A673 (cell line): ENCODE measurements at regions not wholly inside any gene's neighbourhood (a gene's known extent, or its start where the extent isn't known, plus 50 kb on each side); places are given as distances from the start of the nearest gene placed in this dataset.

Experiments
- BruUV-seq: library from RNA; stranded (reverse); fragments of 400-500 nt; replicated peaks from 2 replicates; lab custom pipeline; 2021; lab: Mats Ljungman, UMichigan
- CTCF ChIA-PET: fragments of 300-600 bp; sonication (Branson Sonifier 250); formaldehyde crosslinking; loops from one replicate; lab custom pipeline; 2022; ENCODE audit warnings: antibody characterized with exemption; lab: Charles Lee
- POLR2A ChIA-PET: fragments of 300-600 bp; sonication (Branson Sonifier 250); formaldehyde crosslinking; loops from one replicate; lab custom pipeline; 2022; ENCODE audit warnings: antibody characterized with exemption; ENCODE audit not compliant: low non-redundant PET; lab: Charles Lee
- DNase-seq: peaks from one replicate; pipeline ENCODE4 v3.0.0-alpha.2; 2015; ENCODE audit warnings: low spot score
- H3K27ac ChIP-seq: fragments of 200-600 bp; sonication (generic); 2 replicates; pipeline ENCODE4 v1.5.1; 2016; ENCODE audit warnings: mixed run types, low read depth, mild to moderate bottlenecking, mixed read lengths, antibody characterized with exemption, low read length; ENCODE audit not compliant: poor library complexity, severe bottlenecking
- H3K27me3 ChIP-seq: fragments of 200-600 bp; sonication (generic); replicated peaks from 2 replicates; pipeline ENCODE4 v1.6.1; 2017; ENCODE audit warnings: mixed run types, low read depth, mild to moderate bottlenecking, mixed read lengths, antibody characterized with exemption, low read length; ENCODE audit not compliant: insufficient read depth, poor library complexity
- H3K36me3 ChIP-seq: fragments of 200-600 bp; sonication (generic); 2 replicates; pipeline ENCODE4 v1.6.1; 2016; ENCODE audit warnings: mixed run types, mild to moderate bottlenecking, mixed read lengths, antibody characterized with exemption, low read length; ENCODE audit not compliant: insufficient read depth, poor library complexity, severe bottlenecking
- H3K4me1 ChIP-seq: fragments of 200-600 bp; sonication (generic); 2 replicates; pipeline ENCODE4 v1.6.1; 2017; ENCODE audit warnings: mixed run types, mild to moderate bottlenecking, mixed read lengths, antibody characterized with exemption, low read length; ENCODE audit not compliant: insufficient read depth, poor library complexity, severe bottlenecking
- H3K4me3 ChIP-seq: fragments of 200-600 bp; sonication (generic); 2 replicates; pipeline ENCODE4 v1.5.1; 2016; ENCODE audit warnings: low read depth, mixed run types, mild to moderate bottlenecking, mixed read lengths, low read length; ENCODE audit not compliant: poor library complexity, severe bottlenecking
- H3K9me3 ChIP-seq: fragments of 200-600 bp; sonication (generic); 2 replicates; pipeline ENCODE4 v1.6.1; 2016; ENCODE audit warnings: mixed run types, low read depth, mild to moderate bottlenecking, mixed read lengths, antibody characterized with exemption, low read length; ENCODE audit not compliant: poor library complexity, severe bottlenecking
- EZH2 ChIP-seq: fragments of 200-600 bp; sonication (generic); IDR thresholded peaks from 2 replicates; pipeline ENCODE4 v1.6.1; 2017; ENCODE audit warnings: borderline replicate concordance, low read depth, mild to moderate bottlenecking, mixed read lengths, antibody characterized with exemption, low read length; ENCODE audit not compliant: poor library complexity, severe bottlenecking
- intact Hi-C: fragments of 100-400 bp; cut with micrococcal nuclease; formaldehyde crosslinking; loops from one replicate; pipeline ENCODE4 v1.10.0; 2022; ENCODE audit not compliant: unreplicated experiment
- TF ChIP-seq, protein P1 (sequence below): fragments of 300-800, 200-600 bp; sonication (generic); conservative IDR thresholded peaks from 2 replicates; pipeline ENCODE4 v1.5.1; 2017; ENCODE audit warnings: low read depth, mild to moderate bottlenecking, antibody characterized with exemption, low read length, moderate library complexity, mixed read lengths

DNA sequence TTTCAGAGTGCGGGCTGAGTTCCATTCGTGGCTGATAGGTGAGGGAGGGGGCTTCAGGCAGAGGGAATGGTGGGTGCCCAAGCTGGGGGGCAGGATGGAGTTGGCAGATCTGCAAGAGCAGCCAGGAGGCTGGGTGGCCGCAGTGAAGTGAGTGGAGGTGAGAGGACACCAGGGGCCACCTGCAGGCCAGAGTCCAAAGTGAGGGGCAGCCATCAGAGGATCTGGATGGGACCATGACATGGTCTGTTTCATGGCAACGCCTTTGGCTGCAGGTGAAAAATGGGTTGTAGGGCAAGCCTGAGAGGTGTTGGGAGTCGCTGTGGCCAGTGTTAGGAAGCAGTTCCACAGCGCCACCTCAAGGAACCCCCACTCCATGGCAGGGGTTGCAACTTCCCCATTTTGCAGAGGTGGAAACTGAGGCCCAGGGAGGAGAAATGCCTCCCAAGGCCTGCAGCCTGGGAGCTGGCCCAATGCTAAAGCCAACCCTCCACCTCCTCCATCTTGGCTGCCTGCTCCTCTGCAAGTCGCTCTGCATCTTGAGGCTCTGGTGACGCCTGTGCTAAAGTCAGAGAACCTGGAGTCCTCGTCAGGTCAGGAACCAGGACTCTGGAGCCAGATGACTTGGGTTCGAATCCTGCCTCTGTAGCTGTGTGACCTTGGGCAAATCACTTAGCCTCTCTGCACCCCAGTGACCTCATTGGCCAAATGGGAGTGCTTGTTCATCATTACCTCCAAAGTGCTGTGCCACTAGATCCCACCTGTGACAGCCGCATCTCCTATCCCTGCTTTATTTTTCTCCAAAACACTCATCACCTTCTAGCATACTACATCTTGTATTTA, 153.8 kb downstream of the CEBPB start:
- no peak for TF ChIP-seq EZH2
- TF ChIP-seq, protein P1, sequence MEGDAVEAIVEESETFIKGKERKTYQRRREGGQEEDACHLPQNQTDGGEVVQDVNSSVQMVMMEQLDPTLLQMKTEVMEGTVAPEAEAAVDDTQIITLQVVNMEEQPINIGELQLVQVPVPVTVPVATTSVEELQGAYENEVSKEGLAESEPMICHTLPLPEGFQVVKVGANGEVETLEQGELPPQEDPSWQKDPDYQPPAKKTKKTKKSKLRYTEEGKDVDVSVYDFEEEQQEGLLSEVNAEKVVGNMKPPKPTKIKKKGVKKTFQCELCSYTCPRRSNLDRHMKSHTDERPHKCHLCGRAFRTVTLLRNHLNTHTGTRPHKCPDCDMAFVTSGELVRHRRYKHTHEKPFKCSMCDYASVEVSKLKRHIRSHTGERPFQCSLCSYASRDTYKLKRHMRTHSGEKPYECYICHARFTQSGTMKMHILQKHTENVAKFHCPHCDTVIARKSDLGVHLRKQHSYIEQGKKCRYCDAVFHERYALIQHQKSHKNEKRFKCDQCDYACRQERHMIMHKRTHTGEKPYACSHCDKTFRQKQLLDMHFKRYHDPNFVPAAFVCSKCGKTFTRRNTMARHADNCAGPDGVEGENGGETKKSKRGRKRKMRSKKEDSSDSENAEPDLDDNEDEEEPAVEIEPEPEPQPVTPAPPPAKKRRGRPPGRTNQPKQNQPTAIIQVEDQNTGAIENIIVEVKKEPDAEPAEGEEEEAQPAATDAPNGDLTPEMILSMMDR, result peak; percentile 29
- CTCF ChIA-PET, result no interaction called here
- Histone ChIP-seq H3K9me3 (no peaks in the 10 kb centered on the region), H3K36me3 (no peaks in the 10 kb centered on the region), H3K4me1 (peaks cover 24% of the 10 kb centered on the region), H3K27me3 (no peaks in the 10 kb centered on the region), H3K27ac (no peak overlapping the region), H3K4me3 (no peak overlapping the region)
- no peak for DNase-seq
- intact Hi-C loops, result no loop called here
- POLR2A ChIA-PET, result no interaction called here
- no TSS peak for BruUV-seq

DNA sequence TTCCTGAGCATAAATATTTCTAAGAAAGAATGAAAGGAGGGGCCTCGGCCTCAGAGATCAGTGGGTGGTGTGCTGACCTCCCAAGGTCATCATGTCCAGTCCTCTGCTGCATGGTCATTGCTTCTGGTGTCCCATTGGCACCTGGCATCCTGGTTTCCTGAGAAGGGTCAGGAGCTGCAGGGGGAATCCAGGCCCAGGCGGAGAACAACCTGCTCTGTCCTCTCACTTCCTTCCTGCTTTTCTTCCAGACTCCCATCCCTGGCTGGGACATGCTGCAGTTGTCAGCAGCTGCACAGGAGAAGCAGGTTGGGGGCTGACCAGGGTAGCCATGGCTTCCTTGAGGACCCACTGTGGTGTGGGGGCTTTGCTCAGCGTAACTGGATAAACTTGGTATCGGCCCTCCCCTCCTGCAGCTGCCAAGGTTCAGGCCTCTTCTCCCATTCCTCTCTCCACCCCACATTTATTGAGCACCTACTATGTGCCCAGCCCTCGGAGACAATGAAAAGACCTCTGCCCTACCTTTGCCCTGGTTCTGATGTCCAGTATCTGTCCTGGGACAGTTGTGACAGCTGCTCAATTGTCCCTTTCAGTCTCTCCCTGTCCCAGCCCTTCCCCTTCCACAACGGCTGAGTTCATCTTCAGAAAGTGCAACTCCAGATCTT, 155.2 kb downstream of the CEBPB start:
- ChIA-PET CTCF (no interaction called here), POLR2A (no interaction called here)
- Histone ChIP-seq H3K9me3 (no peaks in the 10 kb centered on the region), H3K4me3 (no peak overlapping the region), H3K36me3 (no peaks in the 10 kb centered on the region), H3K27me3 (no peaks in the 10 kb centered on the region), H3K4me1 (peaks cover 24% of the 10 kb centered on the region), H3K27ac (peak overlapping the region; percentile 53)
- no TSS peak for BruUV-seq
- intact Hi-C loops, result no loop called here
- TF ChIP-seq EZH2, result no peak
- TF ChIP-seq, protein P1, result no peak
- DNase-seq, result no peak

DNA sequence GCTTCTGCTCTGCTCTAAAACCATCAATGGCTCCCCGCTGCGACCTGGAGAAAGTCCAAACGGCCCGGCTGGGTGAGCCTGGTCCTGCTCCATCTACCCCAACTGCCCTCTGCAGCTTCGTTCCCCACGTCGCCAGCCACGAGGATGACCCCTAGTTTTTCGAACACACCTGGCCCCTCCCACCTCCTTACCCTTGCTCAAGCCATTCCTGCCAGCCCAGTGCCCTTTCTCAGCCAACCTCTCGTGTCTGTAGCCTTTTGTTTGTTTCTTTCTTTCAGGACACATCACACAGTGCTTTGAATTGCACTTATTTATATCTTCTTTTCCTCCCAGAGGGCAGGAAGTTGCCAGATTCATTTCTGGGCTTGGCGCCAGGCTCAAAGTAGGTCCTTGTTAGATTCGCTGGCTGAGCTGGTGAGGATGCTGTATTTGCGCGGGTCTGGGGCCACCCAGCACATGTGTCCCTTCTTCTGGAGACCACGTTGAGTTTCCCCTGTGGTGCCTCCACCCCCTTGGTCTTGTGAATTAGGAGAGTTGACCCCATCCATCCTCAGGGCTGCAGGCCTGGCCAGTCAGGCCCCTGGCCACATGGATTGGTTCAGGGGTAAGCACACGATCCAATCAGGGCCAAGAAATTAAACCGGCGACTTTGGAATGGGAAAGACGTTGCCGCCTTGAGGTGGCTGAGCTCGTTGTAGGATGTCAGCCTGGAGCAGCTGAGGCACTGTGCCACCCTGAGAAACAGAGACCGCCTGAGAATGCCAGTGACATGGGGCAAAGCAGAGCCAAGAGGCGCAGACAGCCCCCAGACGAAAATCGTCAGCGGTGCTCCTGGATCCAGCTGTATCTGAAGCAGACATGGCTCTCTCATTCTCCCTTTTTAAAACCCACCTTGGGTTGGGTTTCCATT, 156.0 kb downstream of the CEBPB start:
- Histone ChIP-seq H3K27ac (peak overlapping the region; percentile 53), H3K36me3 (no peaks in the 10 kb centered on the region), H3K9me3 (no peaks in the 10 kb centered on the region), H3K4me1 (peaks cover 24% of the 10 kb centered on the region), H3K4me3 (no peak overlapping the region), H3K27me3 (no peaks in the 10 kb centered on the region)
- no peak for TF ChIP-seq EZH2
- TF ChIP-seq, protein P1, result no peak
- ChIA-PET CTCF (no interaction called here), POLR2A (no interaction called here)
- no TSS peak for BruUV-seq
- peak; percentile 92 for DNase-seq
- intact Hi-C loops, result no loop called here
